ENCODE measurements at regions not wholly inside any gene's neighbourhood (a gene's known extent, or its start where the extent isn't known, plus 50 kb on each side); places are given as distances from the start of the nearest gene placed in this dataset.

DNA sequence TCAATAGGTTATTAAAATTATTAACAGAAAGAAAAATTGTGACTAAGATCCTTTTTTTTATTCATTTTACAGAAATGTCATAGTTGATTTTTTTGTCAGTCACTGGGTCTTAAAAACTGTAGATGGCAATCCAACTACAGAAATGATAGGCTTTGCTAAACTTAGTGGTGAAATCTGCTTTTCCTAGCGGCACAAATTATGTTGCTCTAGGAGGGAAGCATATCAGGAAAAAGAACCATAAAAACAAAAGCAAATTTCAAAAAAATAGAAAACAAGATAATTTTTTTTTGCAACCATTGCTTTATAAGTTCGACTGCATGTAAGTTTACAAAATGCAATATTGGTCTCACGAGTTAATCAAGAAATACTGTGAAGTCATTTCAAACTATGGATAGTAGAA, 443.5 kb upstream of the IGFBP7 start:
- no peak overlapping the region for H3K4me3 ChIP-seq
- WGBS, result 65% methylated on average over 3 of the region's 3 CpGs
- no peak for TF ChIP-seq EP300 (IDR thresholded peaks at IDR 0.05)
- no peak for TF ChIP-seq CTCF (IDR thresholded peaks at IDR 0.05)
- no peak for TF ChIP-seq POLR2AphosphoS5 (IDR thresholded peaks at IDR 0.05)
- H3K36me3 ChIP-seq, result no peaks in the 10 kb centered on the region
- no peaks in the 10 kb centered on the region for H3K27me3 ChIP-seq
- H3K9me3 ChIP-seq, result no peaks in the 10 kb centered on the region
- no peak overlapping the region for H3K27ac ChIP-seq
- no peaks in the 10 kb centered on the region for H3K4me1 ChIP-seq
- no peak for DNase-seq (ENCODE audit: low spot score in 2 of 2)

GRCh38 chr4:57550198-57550597, 440.0 kb upstream of the IGFBP7 start:
- H3K27ac ChIP-seq, result no peak overlapping the region
- no peaks in the 10 kb centered on the region for H3K4me1 ChIP-seq
- DNase-seq (ENCODE audit: low spot score in 2 of 2), result no peak
- TF ChIP-seq CTCF (IDR thresholded peaks at IDR 0.05) (no peak), POLR2AphosphoS5 (IDR thresholded peaks at IDR 0.05) (no peak), POLR2A (IDR thresholded peaks at IDR 0.05) (no peak), EP300 (IDR thresholded peaks at IDR 0.05) (no peak)
- no peak overlapping the region for H3K4me3 ChIP-seq
- 20% methylated on average over 3 of the region's 3 CpGs for WGBS
- H3K27me3 ChIP-seq, result no peaks in the 10 kb centered on the region
- H3K9me3 ChIP-seq, result no peaks in the 10 kb centered on the region
- no peaks in the 10 kb centered on the region for H3K36me3 ChIP-seq

- H3K27ac ChIP-seq, result no peak overlapping the region
- WGBS, result 90% methylated on average over 2 of the region's 2 CpGs
- H3K4me1 ChIP-seq, result no peaks in the 10 kb centered on the region
Measured at GRCh38 chr4:57548856-57549255, 438.7 kb upstream of the IGFBP7 start.

GRCh38 chr4:57544811-57545654, 434.8 kb upstream of the IGFBP7 start:
- H3K36me3 ChIP-seq, result no peaks in the 10 kb centered on the region
- no peak overlapping the region for H3K4me3 ChIP-seq
- H3K27ac ChIP-seq, result no peak overlapping the region
- no peaks in the 10 kb centered on the region for H3K4me1 ChIP-seq
- DNase-seq (ENCODE audit: low spot score in 2 of 2), result no peak
- WGBS, result 55% methylated on average over 4 of the region's 4 CpGs
- TF ChIP-seq POLR2A (IDR thresholded peaks at IDR 0.05) (no peak), POLR2AphosphoS5 (IDR thresholded peaks at IDR 0.05) (no peak), CTCF (IDR thresholded peaks at IDR 0.05) (no peak), EP300 (IDR thresholded peaks at IDR 0.05) (no peak)
- H3K9me3 ChIP-seq, result no peaks in the 10 kb centered on the region
- H3K27me3 ChIP-seq, result no peaks in the 10 kb centered on the region

More at GRCh38 chr4:57548856-57549255, 438.7 kb upstream of the IGFBP7 start:
- DNase-seq (ENCODE audit: low spot score in 2 of 2), result no peak
- TF ChIP-seq CTCF (IDR thresholded peaks at IDR 0.05) (no peak), POLR2AphosphoS5 (IDR thresholded peaks at IDR 0.05) (no peak), POLR2A (IDR thresholded peaks at IDR 0.05) (no peak), EP300 (IDR thresholded peaks at IDR 0.05) (no peak)
- Histone ChIP-seq H3K36me3 (no peaks in the 10 kb centered on the region), H3K4me3 (no peak overlapping the region), H3K9me3 (no peaks in the 10 kb centered on the region), H3K27me3 (no peaks in the 10 kb centered on the region)

- Histone ChIP-seq H3K36me3 (no peaks in the 10 kb centered on the region), H3K9me3 (no peaks in the 10 kb centered on the region), H3K4me3 (no peak overlapping the region), H3K4me1 (no peaks in the 10 kb centered on the region), H3K27me3 (no peaks in the 10 kb centered on the region), H3K27ac (no peak overlapping the region)
- no peak for TF ChIP-seq POLR2AphosphoS5 (IDR thresholded peaks at IDR 0.05)
- WGBS, result 25% methylated on average over 5 of the region's 5 CpGs
- no peak for DNase-seq (ENCODE audit: low spot score in 2 of 2)
Measured at GRCh38 chr4:57504797-57505530, 394.8 kb upstream of the IGFBP7 start.

Measured in suprapubic skin (tissue), 4 donors.